ENCODE measurements at regions not wholly inside any gene's neighbourhood (a gene's known extent, or its start where the extent isn't known, plus 50 kb on each side); places are given as distances from the start of the nearest gene placed in this dataset.

- TF ChIP-seq MAX (IDR thresholded peaks at IDR 0.05; ENCODE audit: low read depth, low read length): no peak
- TF ChIP-seq, protein P1, sequence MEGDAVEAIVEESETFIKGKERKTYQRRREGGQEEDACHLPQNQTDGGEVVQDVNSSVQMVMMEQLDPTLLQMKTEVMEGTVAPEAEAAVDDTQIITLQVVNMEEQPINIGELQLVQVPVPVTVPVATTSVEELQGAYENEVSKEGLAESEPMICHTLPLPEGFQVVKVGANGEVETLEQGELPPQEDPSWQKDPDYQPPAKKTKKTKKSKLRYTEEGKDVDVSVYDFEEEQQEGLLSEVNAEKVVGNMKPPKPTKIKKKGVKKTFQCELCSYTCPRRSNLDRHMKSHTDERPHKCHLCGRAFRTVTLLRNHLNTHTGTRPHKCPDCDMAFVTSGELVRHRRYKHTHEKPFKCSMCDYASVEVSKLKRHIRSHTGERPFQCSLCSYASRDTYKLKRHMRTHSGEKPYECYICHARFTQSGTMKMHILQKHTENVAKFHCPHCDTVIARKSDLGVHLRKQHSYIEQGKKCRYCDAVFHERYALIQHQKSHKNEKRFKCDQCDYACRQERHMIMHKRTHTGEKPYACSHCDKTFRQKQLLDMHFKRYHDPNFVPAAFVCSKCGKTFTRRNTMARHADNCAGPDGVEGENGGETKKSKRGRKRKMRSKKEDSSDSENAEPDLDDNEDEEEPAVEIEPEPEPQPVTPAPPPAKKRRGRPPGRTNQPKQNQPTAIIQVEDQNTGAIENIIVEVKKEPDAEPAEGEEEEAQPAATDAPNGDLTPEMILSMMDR (IDR thresholded peaks at IDR 0.05; ENCODE audit: low read depth, low read length): no peak
- TF ChIP-seq POLR2A (IDR thresholded peaks at IDR 0.05; ENCODE audit: extremely low read depth, insufficient read length): no peak
- no peak for TF ChIP-seq MYC (IDR thresholded peaks at IDR 0.05; ENCODE audit: low read depth, low read length)
These were observed 473.2 kb downstream of the MED10 start for GRCh38 chr5:5905186-5905585.

Data from NB4 (cell line).